ENCODE measurements at regions not wholly inside any gene's neighbourhood (a gene's known extent, or its start where the extent isn't known, plus 50 kb on each side); places are given as distances from the start of the nearest gene placed in this dataset.

DNA sequence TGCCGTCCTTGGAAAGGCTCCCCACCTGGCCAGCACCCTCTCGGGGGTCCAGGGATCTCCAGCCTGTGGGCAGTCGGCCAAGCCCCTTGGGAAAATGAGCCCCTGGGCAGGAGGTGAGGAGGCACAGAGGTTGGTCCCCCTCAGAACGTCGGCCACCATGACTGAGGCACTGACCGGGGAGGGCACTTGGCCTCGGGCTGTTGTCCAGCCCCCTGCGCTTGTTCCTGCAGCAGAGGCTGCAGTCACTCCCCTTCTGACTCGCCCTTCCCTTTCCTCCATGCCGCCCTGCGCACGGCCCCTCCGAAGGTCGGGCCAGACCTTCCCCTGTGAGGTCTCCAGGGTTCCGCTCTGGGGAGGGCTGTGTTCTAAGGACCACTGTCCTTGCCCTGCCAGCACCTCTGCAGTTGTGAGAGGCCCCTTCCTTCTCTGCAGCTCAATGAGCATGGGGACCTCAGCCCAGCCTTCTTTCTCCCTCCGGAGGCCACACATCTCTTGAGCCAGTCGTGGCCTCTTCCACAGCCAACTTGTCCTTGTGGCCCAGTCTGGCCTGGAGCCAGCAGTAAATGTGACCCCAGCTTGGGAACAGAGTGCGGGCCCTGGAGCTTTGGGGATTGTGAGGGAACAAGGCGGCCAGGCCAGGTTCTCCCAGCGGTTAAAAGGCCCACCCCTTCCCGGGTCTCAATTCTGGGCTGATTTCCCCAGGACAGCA, 195.5 kb downstream of the DLL1 start:
- TF ChIP-seq CTCF (IDR thresholded peaks at IDR 0.05; ENCODE audit: insufficient read depth, low read depth, low read length) (no peak), EZH2 (IDR thresholded peaks at IDR 0.05; ENCODE audit: insufficient read depth, low read length) (no peak)

All from astrocyte (in vitro differentiated cells and primary cell).